ENCODE measurements at regions not wholly inside any gene's neighbourhood (a gene's known extent, or its start where the extent isn't known, plus 50 kb on each side); places are given as distances from the start of the nearest gene placed in this dataset.
"Not testable (repeated sequence)": the region's sequence is repeated elsewhere in the genome, so short reads cannot be mapped to it uniquely, and the experiment has no call there.

- intact Hi-C loops (cut with DNase I), result no loop called here
- TF ChIP-seq POLR2A (IDR thresholded peaks at IDR 0.05) (no peak), CTCF (IDR thresholded peaks at IDR 0.05) (no peak)
- Histone ChIP-seq H3K9me3 (replicated peaks in 1 of 3) (no peaks in the 10 kb centered on the region), H3K4me3 (no peak overlapping the region), H3K27me3 (peaks cover 4% of the 10 kb centered on the region), H3K4me1 (replicated peaks in 1 of 2) (no peaks in the 10 kb centered on the region), H3K27ac (no peak overlapping the region), H3K36me3 (replicated peaks in 1 of 2) (no peaks in the 10 kb centered on the region)
- WGBS, 4 donors, result 64 to 76% (median 67%) methylated on average over 2 of the region's 2 CpGs
- no peak for DNase-seq
Measured at GRCh38 chr7:47056731-47057130, 525.2 kb downstream of the TNS3 start.

GRCh38 chr7:47052541-47053208 is 529.2 kb downstream of the TNS3 start:
- 22 to 58% (median 42%) methylated on average over 5 to 70 of the region's 70 CpGs for WGBS, 4 donors
- DNase-seq; H3K27ac ChIP-seq; H3K4me1 ChIP-seq (replicated peaks in 1 of 2); H3K36me3 ChIP-seq (replicated peaks in 1 of 2); H3K27me3 ChIP-seq; H3K9me3 ChIP-seq (replicated peaks in 1 of 3); intact Hi-C loops (cut with DNase I): not testable (repeated sequence)
- peak overlapping the region in 1 of 4 donors; percentile 30 for H3K4me3 ChIP-seq

- Histone ChIP-seq H3K27me3 (peaks cover 4% of the 10 kb centered on the region), H3K4me3 (no peak overlapping the region), H3K4me1 (replicated peaks in 1 of 2) (peaks cover 0 to 16% of the 10 kb centered on the region in 2 donors), H3K27ac (no peak overlapping the region), H3K9me3 (replicated peaks in 1 of 3) (no peaks in the 10 kb centered on the region), H3K36me3 (replicated peaks in 1 of 2) (no peaks in the 10 kb centered on the region)
- TF ChIP-seq CTCF (IDR thresholded peaks at IDR 0.05) (no peak), POLR2A (IDR thresholded peaks at IDR 0.05) (no peak)
- DNase-seq, result no peak
- intact Hi-C loops (cut with DNase I), result no loop called here
- 91 to 96% (median 94%) methylated on average over 13 of the region's 13 CpGs for WGBS, 4 donors
Measured at GRCh38 chr7:47049234-47049774, 532.6 kb downstream of the TNS3 start.

- Histone ChIP-seq H3K27ac (no peak overlapping the region), H3K27me3 (no peaks in the 10 kb centered on the region), H3K36me3 (replicated peaks in 1 of 2) (no peaks in the 10 kb centered on the region), H3K4me3 (no peak overlapping the region), H3K9me3 (replicated peaks in 1 of 3) (no peaks in the 10 kb centered on the region), H3K4me1 (replicated peaks in 1 of 2) (peaks cover 0 to 16% of the 10 kb centered on the region in 2 donors)
- intact Hi-C loops (cut with DNase I), result no loop called here
- WGBS, 4 donors, result 71 to 82% (median 74%) methylated on average over 2 of the region's 2 CpGs
- TF ChIP-seq POLR2A (IDR thresholded peaks at IDR 0.05), result no peak
- TF ChIP-seq CTCF (IDR thresholded peaks at IDR 0.05), result no peak
- DNase-seq, result no peak
Measured at GRCh38 chr7:47047384-47047783, 534.5 kb downstream of the TNS3 start.

GRCh38 chr7:47046949-47047348 is 535.0 kb downstream of the TNS3 start:
- intact Hi-C loops (cut with DNase I), result no loop called here
- H3K4me3 ChIP-seq, result no peak overlapping the region
- H3K4me1 ChIP-seq (replicated peaks in 1 of 2), result peaks cover 0 to 16% of the 10 kb centered on the region in 2 donors
- H3K27ac ChIP-seq, result no peak overlapping the region
- no peaks in the 10 kb centered on the region for H3K27me3 ChIP-seq
- H3K36me3 ChIP-seq (replicated peaks in 1 of 2), result no peaks in the 10 kb centered on the region
- TF ChIP-seq POLR2A (IDR thresholded peaks at IDR 0.05) (no peak), CTCF (IDR thresholded peaks at IDR 0.05) (no peak)
- 80 to 89% (median 84%) methylated on average over 8 to 9 of the region's 9 CpGs for WGBS, 4 donors
- H3K9me3 ChIP-seq (replicated peaks in 1 of 3), result no peaks in the 10 kb centered on the region
- no peak for DNase-seq

Measured in adrenal gland (tissue), 9 donors.